Mucosa of descending colon (tissue), 3 donors: ENCODE measurements at regions not wholly inside any gene's neighbourhood (a gene's known extent, or its start where the extent isn't known, plus 50 kb on each side); places are given as distances from the start of the nearest gene placed in this dataset.

Source experiments
- ATAC-seq: fragments of 200-7000 bp; cut with Tn5 transposase; one replicate; pipeline ENCODE4 v1.9.1; 2020; ENCODE audit warnings: mild to moderate bottlenecking, moderate library complexity
- DNase-seq, 3 donors: peaks; one replicate each; pipeline ENCODE4 v3.0.0-alpha.2; 2020
- H3K36me3 ChIP-seq: fragments of 200-600 bp; one replicate; pipeline ENCODE4 v1.8.0; 2021; ENCODE audit warnings: low read depth, mild to moderate bottlenecking
- H3K4me1 ChIP-seq: fragments of 200-600 bp; one replicate; pipeline ENCODE4 v1.8.0; 2021; ENCODE audit warnings: low read depth, mild to moderate bottlenecking
- H3K4me3 ChIP-seq: fragments of 200-600 bp; one replicate; pipeline ENCODE4 v1.8.0; 2021; ENCODE audit warnings: mild to moderate bottlenecking
- H3K9me3 ChIP-seq: fragments of 200-600 bp; one replicate; pipeline ENCODE4 v1.8.0; 2021; ENCODE audit warnings: mild to moderate bottlenecking
- CTCF ChIP-seq: fragments of 200-600 bp; IDR thresholded peaks from one replicate; pipeline ENCODE4 v1.8.0; 2022; ENCODE audit warnings: antibody characterized with exemption, mild to moderate bottlenecking
- intact Hi-C, 2 donors: fragments of 100-400 bp; cut with DNase I in 1 of 2; cut with micrococcal nuclease in 1 of 2; formaldehyde crosslinking; loops; one replicate each; pipeline versions ENCODE4 v1.11.0 to v1.11.1; 2022; cut with DNase I, micrococcal nuclease
- donor health status: DM: no; HTN: no; CAD: no; lungs with moderate emphysema.
- donor health status: DM: no; HTN: no; CAD: no.
- donor health status: DM: no; HTN: yes; CAD: no.

- TF ChIP-seq CTCF = no peak
- no peak for ATAC-seq
- Histone ChIP-seq H3K4me3 (no peak overlapping the region), H3K9me3 (no peaks in the 10 kb centered on the region), H3K36me3 (no peaks in the 10 kb centered on the region), H3K4me1 (no peaks in the 10 kb centered on the region)
- intact Hi-C loops = no loop called here
- peak in 1 of 3 donors; percentile 4 for DNase-seq
These were observed 519.7 kb upstream of the FRG2C start for GRCh38 chr3:75144406-75144805.

- no peak for TF ChIP-seq CTCF
- Histone ChIP-seq H3K9me3 (no peaks in the 10 kb centered on the region), H3K36me3 (no peaks in the 10 kb centered on the region), H3K4me1 (no peaks in the 10 kb centered on the region), H3K4me3 (no peak overlapping the region)
- DNase-seq = no peak
- ATAC-seq = no peak
- intact Hi-C loops = no loop called here
These were observed 492.4 kb upstream of the FRG2C start for GRCh38 chr3:75171630-75172230.

- no peaks in the 10 kb centered on the region for H3K9me3 ChIP-seq
- intact Hi-C loops = no loop called here
- TF ChIP-seq CTCF = no peak
- DNase-seq (no peak), ATAC-seq (no peak)
- no peaks in the 10 kb centered on the region for H3K36me3 ChIP-seq
- H3K4me1 ChIP-seq = no peaks in the 10 kb centered on the region
- H3K4me3 ChIP-seq = no peak overlapping the region
These were observed 487.2 kb upstream of the FRG2C start for GRCh38 chr3:75176937-75177336.

- Histone ChIP-seq H3K4me3 (no peak overlapping the region), H3K36me3 (no peaks in the 10 kb centered on the region), H3K9me3 (no peaks in the 10 kb centered on the region), H3K4me1 (no peaks in the 10 kb centered on the region)
- TF ChIP-seq CTCF = no peak
- intact Hi-C loops = no loop called here
- DNase-seq = no peak
- no peak for ATAC-seq
These were observed 483.7 kb upstream of the FRG2C start for GRCh38 chr3:75180235-75180944.

- DNase-seq (no peak), ATAC-seq (no peak)
- Histone ChIP-seq H3K36me3 (no peaks in the 10 kb centered on the region), H3K4me3 (no peak overlapping the region), H3K4me1 (no peaks in the 10 kb centered on the region), H3K9me3 (no peaks in the 10 kb centered on the region)
- intact Hi-C loops = no loop called here
- no peak for TF ChIP-seq CTCF
These were observed 483.2 kb upstream of the FRG2C start for GRCh38 chr3:75180945-75181298.
